ENCODE measurements at regions not wholly inside any gene's neighbourhood (a gene's known extent, or its start where the extent isn't known, plus 50 kb on each side); places are given as distances from the start of the nearest gene placed in this dataset.

GRCh38 chr2:176747506-176747905 is 465.1 kb upstream of the HNRNPA3 start:
- no peak for DNase-seq

GRCh38 chr2:176747928-176748327 is 464.7 kb upstream of the HNRNPA3 start:
- DNase-seq: no peak

GRCh38 chr2:176748662-176749061 is 463.9 kb upstream of the HNRNPA3 start:
- DNase-seq: no peak

GRCh38 chr2:176751314-176752227 is 461.0 kb upstream of the HNRNPA3 start:
- no peak for DNase-seq

DNA sequence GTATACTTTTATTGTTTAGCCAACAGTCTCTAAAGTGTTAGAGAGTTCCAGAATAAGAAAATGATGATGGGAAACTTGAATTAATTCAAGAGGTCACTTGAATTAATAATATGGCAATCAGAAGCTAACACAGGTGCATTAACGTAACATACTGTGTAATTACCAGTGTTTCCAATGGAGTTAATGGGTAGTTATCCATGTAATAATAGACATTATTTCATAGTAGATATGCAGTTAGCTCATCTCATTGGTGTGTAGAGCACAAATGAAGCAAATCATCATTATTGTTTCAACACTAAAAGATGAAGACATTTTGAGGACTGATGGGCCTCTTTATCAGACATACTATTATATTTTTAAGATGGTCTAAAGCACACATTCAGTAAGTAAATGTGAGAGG is 460.3 kb upstream of the HNRNPA3 start:
- DNase-seq: no peak

DNA sequence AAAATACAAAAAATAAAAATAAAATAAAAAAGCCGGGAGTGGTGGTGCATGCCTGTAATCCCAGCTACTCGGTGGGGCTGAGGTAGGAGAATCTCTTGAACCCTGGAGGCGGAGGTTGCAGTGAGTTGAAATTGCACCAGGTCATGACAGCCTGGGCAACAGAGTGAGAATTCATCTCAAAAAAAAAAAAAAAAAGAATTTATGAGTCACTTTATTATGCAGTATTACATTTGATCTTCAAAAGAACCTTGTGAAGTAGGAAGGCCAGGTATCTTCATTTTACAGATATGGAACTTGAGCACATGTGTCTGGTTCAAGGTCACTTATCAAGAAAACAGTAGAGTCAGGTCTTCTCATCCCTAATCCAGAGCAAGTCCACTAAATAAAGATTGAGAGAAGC is 459.4 kb upstream of the HNRNPA3 start:
- DNase-seq: no peak

DNA sequence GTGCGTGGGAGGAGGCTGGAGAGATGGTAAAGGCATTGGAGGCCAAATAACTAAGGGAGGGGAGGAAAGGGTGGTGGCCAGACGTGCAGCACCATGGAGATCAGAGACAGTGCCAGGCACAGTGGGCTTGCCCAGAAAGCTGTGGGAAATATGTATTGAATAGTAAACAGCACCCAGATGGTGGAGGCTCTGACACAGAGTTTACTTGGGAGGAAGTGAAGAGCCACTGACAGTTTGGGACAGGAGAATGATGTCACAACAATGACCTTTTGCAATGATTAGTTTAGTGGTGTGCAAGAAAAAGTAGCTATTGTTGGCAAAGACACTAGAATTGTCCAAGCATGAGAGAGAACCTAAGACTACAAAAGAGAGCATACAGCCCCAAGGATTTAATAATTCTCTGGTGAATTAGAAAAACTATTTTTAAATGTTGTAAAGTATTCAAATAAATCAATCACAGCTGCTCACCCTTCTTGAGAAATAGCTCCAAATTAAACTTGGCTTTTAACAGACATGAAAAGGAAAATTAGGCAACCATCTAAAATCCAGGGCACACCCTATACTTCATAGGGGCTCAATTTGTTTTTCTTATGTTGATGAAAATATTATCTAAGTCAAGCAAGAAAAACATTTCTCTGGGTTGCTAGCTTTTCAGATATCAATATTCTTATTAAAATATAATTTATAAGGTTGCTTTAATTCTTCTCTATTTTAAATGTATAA is 458.7 kb upstream of the HNRNPA3 start:
- DNase-seq: no peak

GRCh38 chr2:176755537-176756135 is 457.0 kb upstream of the HNRNPA3 start:
- DNase-seq: no peak

DNA sequence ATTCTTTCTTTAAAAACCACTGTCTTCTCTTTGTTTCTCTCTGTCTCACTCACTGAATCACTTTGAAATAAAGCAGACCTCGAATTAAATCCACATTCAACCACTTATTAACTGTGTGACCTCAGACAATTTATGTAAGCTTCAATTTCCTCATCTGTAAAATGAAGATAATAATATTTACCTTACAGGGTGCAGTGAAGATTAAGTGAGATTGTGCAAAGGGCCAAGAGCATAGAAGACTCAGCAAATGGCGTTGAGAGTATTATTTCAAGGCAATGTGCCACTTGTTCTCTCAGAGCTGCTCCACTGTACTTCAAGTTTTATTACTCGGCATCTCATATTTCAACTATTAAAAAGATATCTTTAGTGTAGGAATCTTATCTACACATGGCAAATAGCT is 454.2 kb upstream of the HNRNPA3 start:
- DNase-seq: no peak

- no peak for DNase-seq
These were observed 452.2 kb upstream of the HNRNPA3 start for GRCh38 chr2:176760439-176760838.

DNA sequence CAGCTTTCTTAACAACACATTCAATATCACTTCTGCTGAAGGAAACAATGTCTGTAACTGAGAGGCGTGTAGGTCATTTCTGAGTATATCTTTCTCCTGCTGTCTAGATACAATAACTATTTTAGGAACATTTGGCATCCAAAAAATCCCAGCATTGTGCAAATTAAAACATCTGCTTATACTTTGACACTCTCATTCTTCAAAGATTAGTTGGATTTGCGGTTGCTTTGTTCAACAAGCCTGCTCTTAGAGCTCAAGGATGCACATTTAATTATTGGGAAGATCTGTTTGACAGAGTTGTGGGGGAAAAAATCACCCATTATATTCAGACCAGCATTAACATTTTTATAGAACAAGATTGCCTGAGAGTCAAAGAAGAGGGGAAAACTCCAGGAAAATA is 449.5 kb upstream of the HNRNPA3 start:
- no peak for DNase-seq

GRCh38 chr2:176763851-176764404 is 448.7 kb upstream of the HNRNPA3 start:
- DNase-seq: no peak

DNA sequence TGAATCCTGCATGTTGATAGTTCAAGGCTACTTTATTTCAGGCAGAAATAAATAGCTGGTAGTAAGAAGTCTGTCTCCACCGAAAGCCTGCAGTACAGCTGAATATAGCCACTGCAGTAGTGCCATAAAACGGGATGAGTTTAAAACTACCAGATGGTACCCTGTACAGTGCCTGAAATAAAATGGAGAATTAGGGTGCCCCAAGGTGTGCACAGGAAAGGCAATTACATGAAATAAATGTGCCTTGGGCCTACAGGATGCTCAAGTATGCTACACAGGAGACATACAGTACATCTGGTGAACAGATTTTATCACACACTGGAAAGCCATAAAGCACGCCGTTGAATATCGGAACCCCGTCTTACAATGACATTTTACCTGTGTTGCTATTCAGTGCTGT is 447.7 kb upstream of the HNRNPA3 start:
- no peak for DNase-seq

DNA sequence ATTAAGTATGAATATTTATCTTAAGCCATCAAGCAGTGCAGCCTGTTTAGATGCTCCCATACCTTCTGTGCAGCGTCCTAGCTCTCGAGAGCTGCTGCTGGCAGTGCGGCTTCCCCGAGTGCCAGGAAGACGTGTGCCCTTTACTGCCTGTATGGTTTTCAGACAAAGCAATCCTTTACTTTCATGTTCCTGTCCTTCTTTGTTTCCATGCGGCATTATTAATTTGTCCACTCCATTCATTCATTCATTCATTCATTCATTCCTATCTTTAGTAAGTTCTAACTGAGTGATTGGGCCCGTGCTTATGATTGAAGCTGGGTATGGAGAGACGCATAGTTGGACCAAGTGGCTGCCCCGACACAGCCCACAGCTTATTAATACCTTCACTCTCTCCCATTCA is 446.6 kb upstream of the HNRNPA3 start:
- DNase-seq: no peak

- no peak for DNase-seq
These were observed 444.4 kb upstream of the HNRNPA3 start for GRCh38 chr2:176768185-176768584.

GRCh38 chr2:176769021-176769420 is 443.6 kb upstream of the HNRNPA3 start:
- DNase-seq: no peak

GRCh38 chr2:176769499-176770370 is 442.9 kb upstream of the HNRNPA3 start:
- no peak for DNase-seq

DNA sequence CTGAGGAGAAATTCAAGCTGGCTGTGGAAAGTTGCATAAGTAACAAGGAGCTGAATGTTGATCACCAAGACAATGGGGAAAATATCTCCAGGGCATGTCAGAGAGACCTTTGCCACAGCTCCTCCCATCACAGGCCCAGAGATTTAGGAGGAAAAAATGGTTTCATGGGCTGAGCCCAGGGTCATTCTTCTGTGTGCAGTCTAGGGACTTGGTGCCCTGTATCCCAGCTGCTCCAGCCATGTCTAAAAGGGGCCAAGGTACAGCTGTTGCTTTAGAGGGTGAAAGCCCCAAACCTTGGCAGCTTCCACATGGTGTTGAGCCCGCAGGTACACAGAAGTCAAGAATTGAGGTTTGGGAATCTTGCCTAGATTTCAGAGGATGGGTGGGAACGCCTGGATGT is 439.8 kb upstream of the HNRNPA3 start:
- no peak for DNase-seq

GRCh38 chr2:176774766-176775451 is 437.7 kb upstream of the HNRNPA3 start:
- no peak for DNase-seq

DNA sequence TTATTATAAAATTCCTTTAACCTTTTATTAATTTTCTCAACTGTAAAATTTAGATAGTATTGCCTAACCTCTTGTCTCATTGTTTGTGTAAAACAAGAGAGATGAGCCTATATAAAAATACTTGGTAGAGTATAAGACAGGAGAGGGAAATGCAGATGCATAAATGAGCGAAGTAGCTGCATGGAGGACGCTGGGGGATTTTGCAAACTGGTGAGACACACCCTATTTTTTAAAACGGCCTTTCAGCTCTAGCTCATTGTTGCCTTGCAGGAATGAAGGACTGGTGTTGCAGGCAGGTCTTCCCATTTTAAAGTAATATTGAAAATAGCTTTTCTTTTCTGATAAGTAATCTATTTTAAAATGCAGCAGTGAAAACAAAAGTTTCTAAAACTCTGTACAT is 435.3 kb upstream of the HNRNPA3 start:
- no peak for DNase-seq

- DNase-seq: no peak
These were observed 432.7 kb upstream of the HNRNPA3 start for GRCh38 chr2:176779917-176780316.

DNA sequence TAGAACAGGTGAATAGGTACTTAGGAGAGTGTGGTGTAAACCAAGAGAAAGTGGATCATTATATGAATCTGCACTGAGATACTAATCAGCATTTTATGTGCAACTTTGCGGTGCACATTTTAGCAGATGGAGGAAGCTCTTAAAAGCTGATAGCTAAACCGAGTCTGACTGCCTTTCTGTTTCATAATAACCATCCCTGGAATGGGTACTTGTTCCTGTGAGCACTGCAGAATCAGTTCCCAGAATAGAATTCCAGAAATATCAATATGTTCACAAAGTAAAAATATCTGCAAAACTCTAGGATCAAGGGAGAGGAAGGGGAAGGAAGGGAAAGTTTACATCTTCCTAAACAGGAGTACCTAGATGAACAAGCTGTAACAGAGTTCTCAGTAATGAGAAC is 432.2 kb upstream of the HNRNPA3 start:
- DNase-seq: no peak

Measured in activated CD8-positive, alpha-beta memory T cell treated with anti-CD3 and anti-CD28 coated beads for 24 hours (primary cell).